CD4-positive, alpha-beta T cell treated with Interleukin-17A for 4 hours (primary cell): ENCODE measurements at regions not wholly inside any gene's neighbourhood (a gene's known extent, or its start where the extent isn't known, plus 50 kb on each side); places are given as distances from the start of the nearest gene placed in this dataset.

Experiments
- DNase-seq: peaks from one replicate; pipeline ENCODE4 v3.0.0-alpha.2; 2020; ENCODE audit warnings: mixed read lengths

GRCh38 chr20:59376109-59376841, 75.9 kb downstream of the EDN3 start:
- DNase-seq: no peak

DNA sequence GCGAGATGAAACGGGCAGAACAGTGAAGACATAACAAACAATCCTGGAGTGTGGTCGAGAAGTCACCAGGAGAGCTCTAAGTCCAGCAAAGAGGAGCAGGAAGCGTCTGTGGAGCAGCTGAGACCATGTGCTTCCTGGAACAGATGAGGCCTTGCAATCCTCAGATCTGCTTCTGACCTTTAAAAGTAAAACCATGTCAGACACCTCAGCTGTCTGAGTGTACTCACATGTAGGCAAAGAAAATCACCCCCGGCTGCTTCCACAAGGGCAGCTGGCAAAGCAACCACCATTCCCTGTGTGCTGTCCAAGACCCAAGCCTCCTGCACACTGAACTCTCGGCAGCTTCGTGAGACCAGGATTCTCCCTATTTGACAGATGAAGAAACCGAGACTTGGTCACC, 76.6 kb downstream of the EDN3 start:
- no peak for DNase-seq

DNA sequence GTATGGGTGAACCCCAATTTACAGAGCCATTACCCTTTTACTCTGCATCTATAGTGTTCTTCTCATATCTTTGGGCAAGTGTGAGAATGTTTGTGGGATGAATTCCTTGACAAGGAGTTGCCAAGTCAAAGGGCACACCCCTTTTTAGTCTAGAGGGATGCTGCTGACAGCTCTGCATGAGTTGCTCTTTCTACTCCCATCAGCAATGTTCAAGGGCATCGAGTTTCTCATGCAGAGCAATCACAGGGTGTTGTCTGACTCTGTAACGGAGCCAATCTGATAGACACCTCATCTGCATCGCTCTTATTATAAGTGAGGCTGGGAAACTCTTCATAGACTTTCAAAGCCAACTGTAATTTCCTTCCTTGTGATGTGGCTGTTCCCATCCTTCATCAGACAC, 77.4 kb downstream of the EDN3 start:
- DNase-seq: no peak

DNA sequence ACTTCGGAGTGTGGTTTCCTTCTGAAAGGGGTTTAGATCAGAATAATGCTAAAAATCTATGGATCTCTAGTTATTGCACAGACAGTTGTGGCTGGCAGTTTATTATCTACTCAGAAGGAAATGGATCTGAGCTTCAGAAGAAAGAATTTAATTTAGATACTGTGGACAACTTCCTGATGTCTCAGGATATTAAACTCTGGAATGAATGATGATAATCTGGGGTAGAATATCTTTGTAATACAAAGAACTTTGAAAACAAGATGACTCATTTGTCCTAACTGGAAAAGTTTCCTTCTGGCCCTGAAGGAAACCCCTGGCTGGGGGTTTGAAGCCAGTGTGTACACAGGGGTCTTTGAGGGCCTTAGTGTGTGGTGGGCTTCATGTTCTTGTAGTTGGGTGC, 78.0 kb downstream of the EDN3 start:
- no peak for DNase-seq

- no peak for DNase-seq
These were observed 78.6 kb downstream of the EDN3 start for GRCh38 chr20:59378966-59379365.

DNA sequence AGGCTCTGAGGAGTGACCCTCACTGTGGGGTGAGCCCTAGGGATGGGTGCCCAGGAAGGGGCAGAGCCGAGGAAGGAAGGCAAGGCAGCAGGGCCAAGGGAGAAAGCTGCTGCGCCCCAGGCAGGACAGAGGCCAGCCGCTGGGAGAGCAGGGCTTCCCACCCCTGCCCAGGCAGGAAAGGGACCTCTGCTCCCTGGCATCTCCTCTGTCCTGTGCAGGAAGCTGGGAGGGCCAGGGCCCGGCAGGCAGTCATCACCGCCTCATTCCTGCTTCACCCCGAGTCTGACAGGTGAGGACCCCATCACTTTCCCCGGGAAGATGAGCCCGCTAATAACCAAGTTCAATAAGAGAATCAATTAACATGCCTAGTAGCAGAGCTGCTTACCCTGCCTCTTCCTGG, 81.3 kb downstream of the EDN3 start:
- DNase-seq: no peak

DNA sequence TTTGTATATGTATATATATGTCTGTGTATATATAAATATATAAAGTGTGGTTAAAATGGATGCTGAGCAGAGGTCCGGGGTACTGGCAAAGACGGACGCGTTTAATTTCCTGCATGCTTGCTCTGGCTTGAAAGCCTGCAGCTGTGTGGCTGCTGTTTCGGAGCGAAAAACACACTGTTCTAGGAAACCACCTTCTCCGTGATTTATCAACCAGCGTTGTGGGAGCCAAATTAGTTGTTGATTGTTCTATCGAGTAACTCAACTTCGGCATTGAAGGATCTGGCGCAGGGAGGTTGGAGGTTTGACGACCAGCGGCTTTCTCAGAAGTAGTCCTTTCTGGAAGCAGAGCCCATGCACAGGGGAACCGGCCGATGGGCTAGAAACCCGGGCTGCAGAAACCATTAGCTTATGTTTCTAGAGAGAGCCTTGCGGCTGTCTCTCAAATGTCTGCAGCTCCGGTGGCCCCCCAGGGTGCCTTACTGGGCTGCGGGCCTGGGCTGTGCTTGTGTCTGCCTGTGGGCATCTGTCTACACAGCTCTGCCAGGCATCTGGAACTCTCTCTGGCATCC, 81.8 kb downstream of the EDN3 start:
- no peak for DNase-seq

GRCh38 chr20:59382907-59383306, 82.5 kb downstream of the EDN3 start:
- no peak for DNase-seq

GRCh38 chr20:59385038-59385437, 84.6 kb downstream of the EDN3 start:
- DNase-seq: no peak

DNA sequence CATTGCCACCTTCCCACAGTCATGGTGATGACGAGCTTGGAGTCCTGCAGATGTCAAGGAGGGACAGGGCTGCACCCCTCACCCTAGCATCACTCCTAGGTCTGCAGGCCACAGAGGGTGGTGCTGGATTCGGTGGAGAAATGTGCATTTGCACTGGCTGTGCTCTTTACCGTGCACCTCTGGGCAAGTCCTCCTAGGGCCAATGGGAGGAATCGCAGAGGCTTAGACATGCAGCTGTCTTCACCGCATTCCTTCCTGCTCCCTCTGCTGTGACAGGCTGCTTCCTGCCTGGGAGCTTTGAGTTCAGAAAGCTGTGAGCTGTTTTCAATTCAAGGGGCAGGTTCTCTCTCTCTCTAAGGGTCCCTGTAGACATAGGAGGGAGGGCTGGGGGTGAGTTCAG, 85.1 kb downstream of the EDN3 start:
- DNase-seq: peak; percentile 36

DNA sequence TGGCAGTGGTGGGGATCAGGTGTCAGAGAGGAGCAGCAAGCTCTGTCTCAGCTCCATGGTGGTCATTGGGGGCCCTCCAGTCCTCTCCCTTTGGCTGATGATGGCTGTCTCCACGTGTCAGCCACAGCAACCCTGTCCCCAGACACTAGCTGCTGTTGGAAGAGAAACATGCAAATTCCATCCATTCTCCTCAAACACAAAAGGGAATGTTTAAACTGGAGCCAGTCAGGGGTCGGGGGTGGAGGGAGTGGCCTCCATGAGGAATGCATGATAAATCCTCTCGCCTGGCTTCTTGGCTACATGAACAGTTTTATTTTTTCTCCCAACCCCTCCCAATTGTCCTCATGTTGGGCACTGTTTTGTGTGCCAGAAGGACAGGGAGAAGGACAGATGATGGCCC, 86.4 kb downstream of the EDN3 start:
- no peak for DNase-seq

GRCh38 chr20:59387891-59388290, 87.5 kb downstream of the EDN3 start:
- no peak for DNase-seq

DNA sequence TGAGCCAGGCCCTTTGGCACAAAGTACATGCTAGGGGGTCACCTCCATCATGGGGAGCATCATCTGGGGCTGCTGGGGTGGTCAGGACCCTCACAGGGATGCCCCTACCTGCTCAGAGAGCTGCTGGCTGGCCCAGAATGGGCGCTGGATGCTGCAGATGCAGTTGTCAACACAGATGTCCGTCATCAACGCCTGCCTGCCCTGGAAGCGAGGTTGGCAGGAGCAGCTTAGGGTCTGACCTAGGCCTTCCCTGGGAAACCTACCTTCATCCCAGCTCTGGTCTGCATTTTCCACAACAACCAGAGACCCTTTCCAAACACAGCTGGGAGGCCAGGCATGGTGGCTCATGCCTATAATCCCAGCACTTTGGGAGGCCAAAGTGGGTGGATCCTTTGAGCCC, 88.0 kb downstream of the EDN3 start:
- no peak for DNase-seq

- DNase-seq: no peak
These were observed 90.0 kb downstream of the EDN3 start for GRCh38 chr20:59390437-59390836.

DNA sequence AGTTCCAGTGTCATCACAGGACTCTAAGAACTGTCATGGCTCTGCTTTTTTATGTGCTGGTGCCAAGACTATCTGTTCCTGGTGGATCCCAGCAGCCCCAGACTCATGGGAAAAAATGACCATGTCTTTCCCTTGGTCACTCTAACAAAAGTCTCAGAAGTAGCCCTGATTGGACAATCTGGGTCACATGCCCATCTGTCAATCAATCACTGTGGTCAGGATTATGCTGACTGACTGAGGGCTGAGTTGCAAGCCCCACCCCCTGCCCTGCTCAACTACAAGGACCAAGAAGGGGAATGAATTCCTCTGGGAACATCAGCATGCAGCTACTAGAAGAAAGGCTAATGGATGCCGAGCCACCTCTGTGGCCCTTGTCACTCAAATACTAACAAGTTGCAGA, 91.6 kb downstream of the EDN3 start:
- DNase-seq: no peak

DNA sequence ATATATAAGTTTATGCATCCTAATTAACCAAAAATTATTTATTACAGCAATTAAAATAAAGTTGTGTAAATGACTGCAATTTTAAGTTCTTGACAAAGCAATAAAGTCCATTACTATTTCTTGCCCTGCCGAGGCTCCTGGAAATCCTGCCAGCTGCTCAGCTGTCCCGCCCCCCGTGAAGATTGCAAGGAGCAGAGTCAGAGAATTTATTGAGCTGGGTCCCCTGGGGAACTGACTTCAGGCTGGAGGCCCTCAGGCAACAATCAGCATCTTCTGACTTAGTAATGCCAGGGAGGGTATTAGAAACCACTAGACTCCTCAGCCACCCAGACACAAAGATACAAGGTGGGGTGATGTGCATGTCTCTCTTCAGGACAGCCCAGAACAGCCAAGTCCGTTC, 92.3 kb downstream of the EDN3 start:
- no peak for DNase-seq

DNA sequence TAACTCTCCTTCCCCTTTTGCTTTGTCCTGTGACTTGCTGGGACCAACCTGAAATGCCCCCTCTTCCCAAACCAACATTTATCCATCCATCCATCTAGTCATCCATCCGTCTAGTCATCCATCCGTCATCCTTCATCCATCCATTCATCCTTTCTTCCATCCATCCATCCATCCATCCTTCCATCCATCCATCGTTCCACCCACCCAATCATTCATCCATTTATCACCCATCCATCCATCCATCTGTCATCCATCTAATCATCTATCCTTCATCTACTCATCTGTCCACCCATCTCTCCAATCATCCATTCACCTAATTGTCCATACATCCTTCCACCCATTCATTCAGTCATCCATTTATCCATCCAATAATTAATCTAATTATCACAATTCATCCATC, 92.7 kb downstream of the EDN3 start:
- no peak for DNase-seq

DNA sequence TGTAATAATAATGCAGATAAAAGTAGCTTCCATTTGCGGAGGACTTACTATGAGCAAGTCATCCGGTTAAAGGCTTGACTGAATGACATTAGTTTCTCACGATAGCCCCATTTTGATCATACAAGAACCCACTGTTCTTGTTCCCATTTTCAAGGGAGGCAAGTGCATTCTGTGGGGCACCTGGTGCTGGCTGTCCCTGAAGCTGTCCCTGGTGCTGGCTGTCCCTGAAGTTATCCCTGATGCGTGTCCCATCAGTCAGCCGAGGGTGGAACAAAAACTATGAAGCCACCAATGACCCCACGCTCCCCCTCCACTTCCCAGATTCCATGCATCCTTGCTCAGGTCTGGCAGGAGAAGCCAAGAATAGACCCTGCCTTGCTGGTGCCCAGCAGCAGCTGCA, 95.3 kb downstream of the EDN3 start:
- no peak for DNase-seq

GRCh38 chr20:59398537-59399205, 98.3 kb downstream of the EDN3 start:
- DNase-seq: no peak

DNA sequence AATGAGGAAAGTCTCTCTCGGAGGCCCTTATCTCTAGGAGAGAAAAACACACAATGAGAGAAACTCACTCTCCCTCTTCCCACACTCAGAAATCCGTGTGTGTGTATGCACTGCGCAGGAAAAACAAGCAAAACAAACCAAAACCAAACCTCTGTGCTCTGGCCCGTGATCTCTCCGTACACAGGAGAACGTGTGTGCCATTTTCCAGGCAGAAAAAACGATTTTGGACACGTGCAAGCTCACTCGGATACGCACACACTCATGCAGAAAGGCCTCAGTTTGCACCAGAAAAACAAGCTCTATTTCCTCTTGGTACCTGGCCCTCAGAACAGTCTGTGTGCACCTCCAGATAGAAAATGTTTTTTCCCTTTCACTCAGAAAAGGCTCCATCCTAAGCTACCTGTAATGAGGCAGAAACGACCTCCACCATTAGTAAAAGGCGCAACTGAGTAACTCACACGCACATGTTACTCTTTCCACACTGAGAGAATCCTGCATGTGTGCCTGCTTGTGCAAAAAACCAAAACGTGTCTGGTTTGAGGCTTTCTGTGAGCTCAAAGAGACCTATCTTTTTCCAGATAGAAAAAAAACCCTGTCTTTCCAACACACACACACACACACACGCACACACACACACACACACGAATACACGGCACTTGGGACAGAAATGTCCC, 99.2 kb downstream of the EDN3 start:
- DNase-seq: no peak

DNA sequence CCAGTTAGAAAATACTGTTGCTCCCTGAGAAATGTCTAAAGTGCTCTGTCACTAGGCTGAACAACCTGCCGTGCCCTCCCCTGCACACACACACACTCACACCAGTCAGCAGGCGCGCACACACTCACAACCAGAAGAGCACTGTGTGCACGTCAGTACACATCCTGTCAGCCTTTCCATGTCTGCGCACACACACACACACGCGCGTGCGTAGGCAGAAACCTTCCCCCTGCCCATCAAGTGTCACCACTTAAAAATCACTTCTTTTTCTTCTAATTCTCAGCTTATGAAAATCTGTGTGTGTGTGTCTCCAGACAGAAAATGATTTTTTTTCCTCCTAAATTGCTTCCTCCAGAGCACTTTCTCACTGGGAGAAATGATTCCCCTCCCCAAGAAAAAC, 100.3 kb downstream of the EDN3 start:
- DNase-seq: peak; percentile 41

DNA sequence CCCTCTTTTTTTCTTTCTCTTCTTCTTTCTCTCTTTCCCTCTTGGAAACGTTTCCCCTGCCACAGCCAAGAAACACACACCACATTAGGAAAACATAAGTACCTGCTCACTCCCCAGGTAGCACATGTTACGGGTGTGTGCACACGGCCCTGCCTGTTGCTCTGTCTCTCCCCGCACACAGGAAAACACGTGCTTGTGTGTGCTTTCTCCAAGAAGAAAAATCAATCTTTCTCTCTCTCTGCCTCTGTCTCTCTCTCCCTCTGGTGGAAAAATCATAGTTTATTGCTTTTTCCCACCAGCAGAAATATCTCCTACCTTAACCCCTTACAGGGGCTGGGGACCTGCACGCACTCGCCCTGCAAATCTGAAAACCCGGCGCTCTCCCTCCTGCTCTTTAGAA, 102.3 kb downstream of the EDN3 start:
- DNase-seq: peak; percentile 35

GRCh38 chr20:59403261-59403961, 103.0 kb downstream of the EDN3 start:
- DNase-seq: peak; percentile 77
